Mucosa of rectum (tissue), 2 donors: ENCODE measurements at regions not wholly inside any gene's neighbourhood (a gene's known extent, or its start where the extent isn't known, plus 50 kb on each side); places are given as distances from the start of the nearest gene placed in this dataset.

Experiments used
- H3K27ac ChIP-seq, 2 donors: one replicate each; pipeline ENCODE4 v1.7.0; 2013; ENCODE audit warnings: inconsistent platforms in 2 of 2, low read depth in 2 of 2, low read length in 2 of 2
- H3K27me3 ChIP-seq, 2 donors: one replicate each; pipeline ENCODE4 v1.7.0; 2013; ENCODE audit warnings: low read length in 2 of 2; ENCODE audit not compliant: control insufficient read depth in 2 of 2, insufficient read depth in 2 of 2
- H3K36me3 ChIP-seq, 2 donors: one replicate each; pipeline ENCODE4 v1.7.0; 2013; ENCODE audit warnings: low read length in 2 of 2; ENCODE audit not compliant: control insufficient read depth in 2 of 2, insufficient read depth in 2 of 2
- H3K4me1 ChIP-seq, 2 donors: one replicate each; pipeline ENCODE4 v1.7.0; 2013; ENCODE audit warnings: low read length in 2 of 2, mild to moderate bottlenecking in 1 of 2; ENCODE audit not compliant: control insufficient read depth in 2 of 2, insufficient read depth in 2 of 2
- H3K4me3 ChIP-seq, 2 donors: one replicate each; pipeline ENCODE4 v1.7.0; 2013; ENCODE audit warnings: low read length in 2 of 2
- H3K9ac ChIP-seq, 2 donors: one replicate each; pipeline ENCODE4 v1.7.0; 2013; ENCODE audit warnings: low read length in 2 of 2, low read depth in 1 of 2, mild to moderate bottlenecking in 1 of 2
- H3K9me3 ChIP-seq, 2 donors: one replicate each; pipeline ENCODE4 v1.7.0; 2013; ENCODE audit warnings: low read length in 2 of 2; ENCODE audit not compliant: control insufficient read depth in 2 of 2
- donor health status: healthy.
- donor health status: Normal muscosa, but diverticular disease.

DNA sequence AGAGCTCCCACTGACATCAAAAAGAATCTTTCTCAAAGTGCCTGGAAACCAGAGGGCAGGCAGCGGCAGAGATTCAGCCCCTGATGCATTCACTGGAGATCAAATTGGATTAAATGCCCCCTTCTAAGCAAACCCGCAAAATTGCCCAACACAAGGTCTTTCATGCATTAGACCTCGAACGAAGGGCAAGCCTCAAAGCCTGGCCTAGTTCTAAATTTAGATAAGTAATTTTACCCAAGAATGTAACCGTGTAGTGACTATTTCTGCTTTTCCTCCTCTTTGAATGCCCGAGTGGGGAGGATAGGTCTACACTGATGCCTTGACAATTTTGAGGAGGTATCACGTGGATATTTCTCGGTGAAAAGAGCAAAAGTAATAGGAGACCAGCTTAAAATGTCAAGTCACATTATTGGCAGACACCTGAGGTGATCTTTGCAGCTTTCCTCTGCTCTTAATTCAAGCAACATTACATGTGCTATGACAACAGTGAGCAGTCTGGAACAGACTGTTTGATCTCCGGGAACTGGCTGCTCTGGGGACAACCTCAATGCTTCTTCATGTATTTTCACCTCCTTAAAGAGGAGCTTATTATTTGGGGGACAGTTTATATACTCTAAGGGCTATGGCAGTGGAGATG lies 1263.5 kb upstream of the AUTS2 start:
- Histone ChIP-seq H3K9ac (no peak overlapping the region), H3K9me3 (peaks cover 2 to 7% of the 10 kb centered on the region in 2 donors), H3K36me3 (no peaks in the 10 kb centered on the region), H3K27ac (no peak overlapping the region), H3K27me3 (no peaks in the 10 kb centered on the region), H3K4me1 (no peaks in the 10 kb centered on the region), H3K4me3 (no peak overlapping the region)

DNA sequence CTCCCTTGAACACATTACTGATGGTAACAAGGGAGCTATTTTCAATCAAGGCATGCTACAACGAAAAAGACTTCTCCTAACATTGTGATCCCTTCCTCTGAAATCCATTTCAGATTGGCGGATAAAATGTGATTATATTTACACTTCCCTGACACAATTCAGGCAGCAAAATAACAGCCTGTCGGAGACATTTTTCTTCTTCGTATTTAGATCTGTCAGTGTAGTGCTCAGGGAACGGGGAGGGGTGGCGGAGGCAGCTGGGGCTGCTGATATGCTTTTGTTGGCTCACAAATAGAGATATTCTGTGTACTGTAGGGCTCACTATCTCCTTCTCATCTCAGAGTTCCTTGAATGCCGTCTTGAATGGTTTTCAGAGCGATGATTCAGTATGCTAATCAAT lies 1261.7 kb upstream of the AUTS2 start:
- peaks cover 0 to 10% of the 10 kb centered on the region in 2 donors for H3K9me3 ChIP-seq
- H3K9ac ChIP-seq: no peak overlapping the region
- H3K4me3 ChIP-seq: no peak overlapping the region
- no peak overlapping the region for H3K27ac ChIP-seq
- H3K27me3 ChIP-seq: no peaks in the 10 kb centered on the region
- no peaks in the 10 kb centered on the region for H3K36me3 ChIP-seq
- H3K4me1 ChIP-seq: no peaks in the 10 kb centered on the region

DNA sequence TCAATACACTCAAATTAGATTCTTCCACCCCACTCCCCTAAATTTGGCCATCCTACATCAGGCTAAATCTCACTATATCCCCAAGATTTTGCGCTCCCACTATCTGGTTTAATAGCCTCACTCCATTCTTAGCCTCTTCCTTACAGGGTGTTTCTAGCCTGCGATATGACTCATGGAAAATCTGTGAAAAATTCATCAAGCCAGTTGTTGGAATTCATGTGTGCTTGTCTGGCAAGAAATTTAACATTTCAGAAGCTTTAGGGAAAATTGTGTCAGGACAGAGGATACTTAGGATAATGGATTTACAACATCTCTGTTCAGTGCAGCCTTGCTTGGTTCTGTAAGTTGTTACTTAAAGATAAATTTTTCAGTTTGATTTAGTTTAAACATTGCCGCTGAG lies 1249.9 kb upstream of the AUTS2 start:
- Histone ChIP-seq H3K36me3 (no peaks in the 10 kb centered on the region), H3K4me1 (no peaks in the 10 kb centered on the region), H3K4me3 (no peak overlapping the region), H3K9me3 (no peaks in the 10 kb centered on the region), H3K27ac (no peak overlapping the region), H3K27me3 (no peaks in the 10 kb centered on the region), H3K9ac (no peak overlapping the region)

DNA sequence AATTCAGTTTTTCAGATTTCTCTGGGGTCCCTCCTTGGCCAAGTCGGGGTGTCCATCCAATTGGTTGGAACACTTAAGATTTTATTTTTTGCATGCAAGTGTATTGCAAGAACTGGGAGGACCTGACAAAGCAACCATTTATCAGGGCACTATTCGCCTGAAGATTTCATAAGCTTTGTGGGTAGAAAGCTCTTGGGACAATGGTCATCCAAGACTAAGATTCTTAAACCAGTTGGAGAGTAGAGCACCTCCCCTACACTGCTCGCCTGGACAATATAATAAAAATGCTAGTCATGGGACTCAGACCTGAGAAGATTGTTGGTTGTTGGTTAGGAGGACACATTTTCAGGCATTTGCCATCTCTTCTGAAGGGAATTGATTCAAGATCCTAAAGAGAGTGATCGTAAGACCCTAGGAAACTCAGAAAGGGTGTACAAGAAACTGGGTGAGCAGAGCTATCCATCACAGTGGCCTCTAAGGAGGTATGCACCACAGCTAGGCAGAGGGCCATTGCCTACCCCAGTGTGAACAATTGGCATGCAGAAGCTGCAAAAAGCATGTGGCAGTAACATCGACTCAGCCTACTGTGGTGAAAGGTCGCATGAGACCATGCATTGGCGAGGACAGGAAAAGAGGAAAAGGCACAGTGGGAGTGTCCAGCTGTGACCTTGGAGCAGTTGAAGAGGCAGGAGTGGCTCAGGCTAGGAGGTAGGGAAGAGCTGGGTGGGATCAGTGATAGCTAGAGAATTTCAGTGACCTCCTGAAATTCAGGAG lies 1235.3 kb upstream of the AUTS2 start:
- Histone ChIP-seq H3K4me1 (no peaks in the 10 kb centered on the region), H3K9me3 (no peaks in the 10 kb centered on the region), H3K27me3 (no peaks in the 10 kb centered on the region), H3K36me3 (no peaks in the 10 kb centered on the region), H3K9ac (no peak overlapping the region), H3K4me3 (no peak overlapping the region), H3K27ac (no peak overlapping the region)

DNA sequence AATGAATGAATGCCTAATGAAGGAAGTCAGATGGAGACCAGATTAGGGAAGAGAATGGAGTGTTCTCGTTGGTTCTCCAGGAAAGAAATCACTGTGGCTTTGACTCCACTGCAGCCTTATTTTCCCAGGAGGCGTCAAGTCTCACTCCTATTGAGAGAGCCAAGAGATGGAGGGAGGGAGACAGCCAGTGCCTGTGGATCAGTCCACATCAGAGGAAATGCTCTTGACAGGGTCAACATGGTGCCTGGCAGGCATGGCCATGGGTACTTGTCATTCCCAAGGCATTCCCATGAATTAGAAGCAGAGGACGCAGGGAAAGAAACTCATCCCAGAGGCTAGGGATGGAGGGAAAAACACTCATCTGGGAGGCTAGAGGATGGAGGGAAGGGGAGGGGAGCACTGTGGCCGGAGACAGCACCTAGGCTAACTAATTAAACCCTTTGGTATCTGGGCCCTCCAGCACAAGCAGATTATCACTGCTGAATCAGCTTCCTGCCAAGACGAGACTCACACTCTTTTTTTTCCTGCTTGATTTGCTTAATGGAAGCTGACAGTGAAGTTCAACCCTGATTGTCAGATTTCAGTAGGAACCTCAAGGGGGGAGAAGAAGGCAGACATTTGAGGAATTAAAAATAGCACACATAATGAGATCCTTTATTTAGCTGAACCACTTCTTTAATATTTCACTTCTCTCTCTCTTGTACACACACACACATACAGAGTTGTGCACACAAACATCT lies 1233.2 kb upstream of the AUTS2 start:
- H3K9me3 ChIP-seq: no peaks in the 10 kb centered on the region
- H3K4me3 ChIP-seq: no peak overlapping the region
- no peak overlapping the region for H3K27ac ChIP-seq
- H3K4me1 ChIP-seq: no peaks in the 10 kb centered on the region
- no peak overlapping the region for H3K9ac ChIP-seq
- H3K36me3 ChIP-seq: no peaks in the 10 kb centered on the region
- no peaks in the 10 kb centered on the region for H3K27me3 ChIP-seq

DNA sequence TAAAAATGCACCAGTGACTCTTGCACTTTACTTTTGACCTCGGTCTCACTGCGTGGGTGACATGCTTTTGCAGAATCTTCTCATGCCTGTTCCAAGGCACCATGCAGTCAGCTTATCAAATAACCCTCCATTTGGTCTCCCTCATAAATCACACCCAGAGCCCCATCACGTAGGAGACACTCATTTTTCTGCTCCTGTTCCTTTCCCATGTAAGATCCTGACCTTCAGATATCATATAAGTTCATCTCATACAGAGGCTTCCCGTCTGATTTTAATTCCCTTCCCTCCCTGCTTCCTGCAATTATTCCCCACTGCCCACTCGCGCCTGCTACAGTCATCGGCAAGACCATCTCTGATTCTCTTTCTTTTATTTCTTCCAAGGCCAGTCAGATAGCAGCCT lies 1226.3 kb upstream of the AUTS2 start:
- Histone ChIP-seq H3K27ac (no peak overlapping the region), H3K27me3 (no peaks in the 10 kb centered on the region), H3K36me3 (no peaks in the 10 kb centered on the region), H3K9me3 (no peaks in the 10 kb centered on the region), H3K4me3 (no peak overlapping the region), H3K4me1 (no peaks in the 10 kb centered on the region), H3K9ac (no peak overlapping the region)

DNA sequence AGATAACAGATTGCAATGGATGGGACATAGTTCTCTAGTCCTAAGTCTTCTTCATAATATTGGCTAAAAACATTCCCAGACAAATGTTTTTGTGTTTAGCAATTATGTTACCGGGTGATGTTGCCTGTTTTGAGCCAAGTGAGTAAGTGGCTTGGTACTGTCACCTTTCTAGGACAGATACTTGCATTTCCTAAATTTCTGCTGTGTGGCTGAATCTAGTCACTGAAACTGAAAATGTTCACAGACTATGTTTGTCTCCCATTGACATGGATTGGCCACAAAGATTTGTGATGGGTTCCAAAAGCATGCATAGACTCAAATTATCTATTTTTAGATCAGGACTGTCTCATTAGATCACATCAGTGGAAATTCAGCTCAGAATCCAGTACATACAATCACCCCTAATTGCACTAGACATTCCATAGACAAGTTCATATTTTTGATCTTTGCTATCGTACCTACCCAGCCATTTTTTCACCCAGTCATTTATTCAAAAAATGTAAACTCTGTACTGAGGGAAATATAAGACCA lies 1222.1 kb upstream of the AUTS2 start:
- Histone ChIP-seq H3K9ac (no peak overlapping the region), H3K4me1 (no peaks in the 10 kb centered on the region), H3K27me3 (no peaks in the 10 kb centered on the region), H3K9me3 (no peaks in the 10 kb centered on the region), H3K36me3 (no peaks in the 10 kb centered on the region), H3K4me3 (no peak overlapping the region), H3K27ac (no peak overlapping the region)

DNA sequence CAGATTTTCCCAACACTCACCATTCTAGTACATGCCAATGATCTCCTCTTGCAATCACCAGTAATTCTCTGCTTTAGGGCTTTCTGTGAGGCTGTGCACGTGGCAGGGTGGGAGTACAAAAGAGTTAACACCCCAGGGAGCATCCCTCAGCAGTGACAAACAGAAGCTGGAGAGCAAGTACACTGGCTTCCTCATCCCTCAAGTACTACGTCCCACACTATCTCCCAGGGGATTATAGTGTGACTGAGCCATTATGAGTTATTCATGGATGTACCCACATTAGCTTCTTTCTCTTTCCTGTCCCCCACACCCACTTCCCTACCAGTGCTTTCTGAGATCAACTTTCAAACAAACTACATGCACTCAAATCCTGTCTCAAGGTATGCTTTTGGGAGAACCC lies 1216.5 kb upstream of the AUTS2 start:
- Histone ChIP-seq H3K27ac (no peak overlapping the region), H3K27me3 (no peaks in the 10 kb centered on the region), H3K9ac (no peak overlapping the region), H3K9me3 (peaks cover 0 to 2% of the 10 kb centered on the region in 2 donors), H3K4me1 (no peaks in the 10 kb centered on the region), H3K4me3 (no peak overlapping the region), H3K36me3 (no peaks in the 10 kb centered on the region)

DNA sequence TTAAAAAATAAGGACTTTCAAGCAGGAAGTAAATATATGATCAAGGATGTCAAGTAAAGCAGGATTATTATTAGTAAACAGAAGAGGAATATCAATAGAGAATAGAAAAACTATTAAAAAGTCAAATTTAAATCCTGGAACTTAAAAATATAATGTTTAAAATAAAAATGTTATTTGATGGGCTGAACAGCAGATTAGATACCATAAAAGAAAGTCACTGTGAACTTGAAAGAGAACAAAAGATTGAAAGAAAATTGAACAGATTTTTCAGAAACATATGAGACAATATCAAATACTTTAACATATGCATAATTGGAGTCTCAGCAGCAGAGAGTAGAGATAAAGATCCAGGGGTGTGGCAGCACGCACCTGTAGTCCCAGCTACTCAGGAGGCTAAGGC lies 1213.7 kb upstream of the AUTS2 start:
- Histone ChIP-seq H3K36me3 (no peaks in the 10 kb centered on the region), H3K9me3 (peaks cover 0 to 2% of the 10 kb centered on the region in 2 donors), H3K4me3 (no peak overlapping the region), H3K4me1 (no peaks in the 10 kb centered on the region), H3K9ac (no peak overlapping the region), H3K27ac (no peak overlapping the region), H3K27me3 (no peaks in the 10 kb centered on the region)

DNA sequence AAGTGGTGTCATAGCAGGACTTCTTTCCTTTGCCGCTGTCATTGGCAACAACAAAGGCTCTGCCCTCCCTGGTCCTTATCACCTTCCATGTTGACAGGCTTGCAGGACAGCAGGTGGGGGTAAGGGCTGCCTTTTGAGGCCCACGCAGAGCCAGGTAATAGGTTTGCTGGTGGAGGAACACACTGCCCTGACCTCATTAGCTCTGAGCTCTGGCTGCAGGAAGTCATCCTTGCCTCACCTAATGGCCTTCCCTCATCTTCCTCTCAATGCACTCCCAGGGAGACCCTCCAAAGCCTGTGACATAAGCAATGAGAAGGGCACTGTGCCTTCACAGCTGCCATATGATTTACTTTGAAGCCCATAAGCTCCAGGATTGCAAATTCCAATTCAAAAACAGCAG lies 1205.2 kb upstream of the AUTS2 start:
- peaks cover 6 to 11% of the 10 kb centered on the region in 2 donors for H3K9me3 ChIP-seq

More for the DNA sequence above, 1205.2 kb upstream of the AUTS2 start:
- Histone ChIP-seq H3K4me1 (no peaks in the 10 kb centered on the region), H3K4me3 (no peak overlapping the region), H3K36me3 (no peaks in the 10 kb centered on the region), H3K9ac (no peak overlapping the region), H3K27me3 (no peaks in the 10 kb centered on the region), H3K27ac (no peak overlapping the region)
